ENCODE measurements at regions not wholly inside any gene's neighbourhood (a gene's known extent, or its start where the extent isn't known, plus 50 kb on each side); places are given as distances from the start of the nearest gene placed in this dataset.
A peak's percentile ranks its signal among the peaks of the same experiment; 100 is the strongest.
"Not testable (repeated sequence)": the region's sequence is repeated elsewhere in the genome, so short reads cannot be mapped to it uniquely, and the experiment has no call there.

- TF ChIP-seq ZFX (IDR thresholded peaks at IDR 0.05), result no peak
- no peak for TF ChIP-seq CTCF (conservative IDR thresholded peaks at IDR 0.05)
- no peak overlapping the region for H3K27ac ChIP-seq
Measured at GRCh38 chr10:16119445-16119844, 259.1 kb upstream of the MINDY3 start.

GRCh38 chr10:16120563-16120962, 260.3 kb upstream of the MINDY3 start:
- TF ChIP-seq ZFX (IDR thresholded peaks at IDR 0.05) (no peak), CTCF (conservative IDR thresholded peaks at IDR 0.05) (no peak)
- H3K27ac ChIP-seq, result no peak overlapping the region

GRCh38 chr10:16141499-16141898, 281.2 kb upstream of the MINDY3 start:
- no peak for TF ChIP-seq CTCF (conservative IDR thresholded peaks at IDR 0.05)
- no peak for TF ChIP-seq ZFX (IDR thresholded peaks at IDR 0.05)
- no peak overlapping the region for H3K27ac ChIP-seq

- no peak overlapping the region for H3K27ac ChIP-seq
- TF ChIP-seq CTCF (conservative IDR thresholded peaks at IDR 0.05) (no peak), ZFX (IDR thresholded peaks at IDR 0.05) (no peak)
Measured at GRCh38 chr10:16146993-16147392, 286.7 kb upstream of the MINDY3 start.

GRCh38 chr10:16155834-16156233, 281.0 kb upstream of the PTER start:
- TF ChIP-seq CTCF (conservative IDR thresholded peaks at IDR 0.05) (peak; percentile 26), ZFX (IDR thresholded peaks at IDR 0.05) (no peak)
- H3K27ac ChIP-seq, result no peak overlapping the region

GRCh38 chr10:16156681-16157080, 280.1 kb upstream of the PTER start:
- no peak overlapping the region for H3K27ac ChIP-seq
- TF ChIP-seq CTCF (conservative IDR thresholded peaks at IDR 0.05) (no peak), ZFX (IDR thresholded peaks at IDR 0.05) (no peak)

GRCh38 chr10:16165067-16165466, 271.7 kb upstream of the PTER start:
- H3K27ac ChIP-seq, result not testable (repeated sequence)

GRCh38 chr10:16182144-16182543, 254.7 kb upstream of the PTER start:
- no peak overlapping the region for H3K27ac ChIP-seq
- no peak for TF ChIP-seq ZFX (IDR thresholded peaks at IDR 0.05)
- no peak for TF ChIP-seq CTCF (conservative IDR thresholded peaks at IDR 0.05)
